ENCODE measurements at regions not wholly inside any gene's neighbourhood (a gene's known extent, or its start where the extent isn't known, plus 50 kb on each side); places are given as distances from the start of the nearest gene placed in this dataset.
"Not testable (repeated sequence)": the region's sequence is repeated elsewhere in the genome, so short reads cannot be mapped to it uniquely, and the experiment has no call there.

- H3K9me1 ChIP-seq (replicated peaks; ENCODE audit: control insufficient read depth, extremely low read depth, insufficient read depth, low read length); H3K36me3 ChIP-seq (ENCODE audit: control insufficient read depth in 2 of 2, extremely low read depth in 1 of 2, insufficient read depth in 2 of 2, low read length in 2 of 2); H3K4me3 ChIP-seq (replicated peaks in 1 of 3; ENCODE audit: insufficient read depth in 1 of 3, low read depth in 1 of 3, low read length in 3 of 3); BruUV-seq (replicated peaks); H3K4me2 ChIP-seq (ENCODE audit: insufficient read depth, low read length); H3K9ac ChIP-seq (replicated peaks; ENCODE audit: extremely low read depth, insufficient read depth, low read length); H3K9me3 ChIP-seq (replicated peaks; ENCODE audit: control insufficient read depth, insufficient read depth, low read length); H3K27me3 ChIP-seq (ENCODE audit: control insufficient read depth in 2 of 2, insufficient read depth in 2 of 2, low read length in 2 of 2); DNase-seq (ENCODE audit: low read depth, low spot score); H2AFZ ChIP-seq (ENCODE audit: low read depth, low read length); dilution Hi-C loops (cut with MboI; ENCODE audit: extremely low pct_ligation_motif_present, low sequenced_read_pairs); H3K4me1 ChIP-seq (ENCODE audit: control insufficient read depth, extremely low read depth, insufficient read depth, low read length); H4K20me1 ChIP-seq (replicated peaks; ENCODE audit: control insufficient read depth, extremely low read depth, insufficient read depth, low read length); POLR2A ChIA-PET; intact Hi-C loops (cut with micrococcal nuclease); CTCF ChIA-PET; H3K27ac ChIP-seq (ENCODE audit: insufficient read depth, low read depth, low read length): not testable (repeated sequence)
- peaks cover 23% of the 10 kb centered on the region for H3K79me2 ChIP-seq (ENCODE audit: control insufficient read depth, insufficient read depth, low read length)
- FAIRE-seq, result peak; percentile 8
These were observed 226.8 kb upstream of the PLGLB2 start for GRCh38 chr2:87521057-87521456.

- H3K36me3 ChIP-seq (ENCODE audit: control insufficient read depth in 2 of 2, extremely low read depth in 1 of 2, insufficient read depth in 2 of 2, low read length in 2 of 2); BruUV-seq (replicated peaks); POLR2A ChIA-PET; H3K9ac ChIP-seq (replicated peaks; ENCODE audit: extremely low read depth, insufficient read depth, low read length); H3K9me3 ChIP-seq (replicated peaks; ENCODE audit: control insufficient read depth, insufficient read depth, low read length); intact Hi-C loops (cut with micrococcal nuclease); H3K4me3 ChIP-seq (replicated peaks in 1 of 3; ENCODE audit: insufficient read depth in 1 of 3, low read depth in 1 of 3, low read length in 3 of 3); dilution Hi-C loops (cut with MboI; ENCODE audit: extremely low pct_ligation_motif_present, low sequenced_read_pairs); FAIRE-seq; CTCF ChIA-PET; H3K9me1 ChIP-seq (replicated peaks; ENCODE audit: control insufficient read depth, extremely low read depth, insufficient read depth, low read length); H3K27ac ChIP-seq (ENCODE audit: insufficient read depth, low read depth, low read length); H3K4me2 ChIP-seq (ENCODE audit: insufficient read depth, low read length); H3K4me1 ChIP-seq (ENCODE audit: control insufficient read depth, extremely low read depth, insufficient read depth, low read length); H3K27me3 ChIP-seq (ENCODE audit: control insufficient read depth in 2 of 2, insufficient read depth in 2 of 2, low read length in 2 of 2); DNase-seq (ENCODE audit: low read depth, low spot score); H2AFZ ChIP-seq (ENCODE audit: low read depth, low read length); H4K20me1 ChIP-seq (replicated peaks; ENCODE audit: control insufficient read depth, extremely low read depth, insufficient read depth, low read length): not testable (repeated sequence)
- peaks cover 20% of the 10 kb centered on the region for H3K79me2 ChIP-seq (ENCODE audit: control insufficient read depth, insufficient read depth, low read length)
These were observed 226.4 kb upstream of the PLGLB2 start for GRCh38 chr2:87521489-87521888.

GRCh38 chr2:87524619-87525188 is 223.2 kb upstream of the PLGLB2 start:
- H3K4me1 ChIP-seq (ENCODE audit: control insufficient read depth, extremely low read depth, insufficient read depth, low read length); intact Hi-C loops (cut with micrococcal nuclease); FAIRE-seq; H3K27me3 ChIP-seq (ENCODE audit: control insufficient read depth in 2 of 2, insufficient read depth in 2 of 2, low read length in 2 of 2); H3K27ac ChIP-seq (ENCODE audit: insufficient read depth, low read depth, low read length); H2AFZ ChIP-seq (ENCODE audit: low read depth, low read length); H3K4me2 ChIP-seq (ENCODE audit: insufficient read depth, low read length); dilution Hi-C loops (cut with MboI; ENCODE audit: extremely low pct_ligation_motif_present, low sequenced_read_pairs); DNase-seq (ENCODE audit: low read depth, low spot score); POLR2A ChIA-PET; H3K79me2 ChIP-seq (ENCODE audit: control insufficient read depth, insufficient read depth, low read length); H3K36me3 ChIP-seq (ENCODE audit: control insufficient read depth in 2 of 2, extremely low read depth in 1 of 2, insufficient read depth in 2 of 2, low read length in 2 of 2); H4K20me1 ChIP-seq (replicated peaks; ENCODE audit: control insufficient read depth, extremely low read depth, insufficient read depth, low read length); H3K9me1 ChIP-seq (replicated peaks; ENCODE audit: control insufficient read depth, extremely low read depth, insufficient read depth, low read length); H3K9me3 ChIP-seq (replicated peaks; ENCODE audit: control insufficient read depth, insufficient read depth, low read length); CTCF ChIA-PET; H3K4me3 ChIP-seq (replicated peaks in 1 of 3; ENCODE audit: insufficient read depth in 1 of 3, low read depth in 1 of 3, low read length in 3 of 3); BruUV-seq (replicated peaks); H3K9ac ChIP-seq (replicated peaks; ENCODE audit: extremely low read depth, insufficient read depth, low read length): not testable (repeated sequence)

- BruUV-seq (replicated peaks); intact Hi-C loops (cut with micrococcal nuclease); H3K4me2 ChIP-seq (ENCODE audit: insufficient read depth, low read length); H3K79me2 ChIP-seq (ENCODE audit: control insufficient read depth, insufficient read depth, low read length); H3K27me3 ChIP-seq (ENCODE audit: control insufficient read depth in 2 of 2, insufficient read depth in 2 of 2, low read length in 2 of 2); CTCF ChIA-PET; DNase-seq (ENCODE audit: low read depth, low spot score); H3K4me1 ChIP-seq (ENCODE audit: control insufficient read depth, extremely low read depth, insufficient read depth, low read length); H3K27ac ChIP-seq (ENCODE audit: insufficient read depth, low read depth, low read length); H2AFZ ChIP-seq (ENCODE audit: low read depth, low read length); H3K9ac ChIP-seq (replicated peaks; ENCODE audit: extremely low read depth, insufficient read depth, low read length); H3K9me3 ChIP-seq (replicated peaks; ENCODE audit: control insufficient read depth, insufficient read depth, low read length); H3K4me3 ChIP-seq (replicated peaks in 1 of 3; ENCODE audit: insufficient read depth in 1 of 3, low read depth in 1 of 3, low read length in 3 of 3); H3K36me3 ChIP-seq (ENCODE audit: control insufficient read depth in 2 of 2, extremely low read depth in 1 of 2, insufficient read depth in 2 of 2, low read length in 2 of 2); dilution Hi-C loops (cut with MboI; ENCODE audit: extremely low pct_ligation_motif_present, low sequenced_read_pairs); POLR2A ChIA-PET; H4K20me1 ChIP-seq (replicated peaks; ENCODE audit: control insufficient read depth, extremely low read depth, insufficient read depth, low read length); H3K9me1 ChIP-seq (replicated peaks; ENCODE audit: control insufficient read depth, extremely low read depth, insufficient read depth, low read length): not testable (repeated sequence)
- FAIRE-seq, result peak; percentile 84
These were observed 222.3 kb upstream of the PLGLB2 start for GRCh38 chr2:87525497-87525991.
